GM19372 (cell line): ENCODE measurements at regions not wholly inside any gene's neighbourhood (a gene's known extent, or its start where the extent isn't known, plus 50 kb on each side); places are given as distances from the start of the nearest gene placed in this dataset.

ENCODE experiments used
- ATAC-seq: cut with Tn5 transposase; IDR thresholded peaks from one replicate; pipeline ENCODE4 v1.9.1; 2021; ENCODE audit warnings: mild to moderate bottlenecking, low read depth, moderate library complexity; ENCODE audit not compliant: unreplicated experiment

DNA sequence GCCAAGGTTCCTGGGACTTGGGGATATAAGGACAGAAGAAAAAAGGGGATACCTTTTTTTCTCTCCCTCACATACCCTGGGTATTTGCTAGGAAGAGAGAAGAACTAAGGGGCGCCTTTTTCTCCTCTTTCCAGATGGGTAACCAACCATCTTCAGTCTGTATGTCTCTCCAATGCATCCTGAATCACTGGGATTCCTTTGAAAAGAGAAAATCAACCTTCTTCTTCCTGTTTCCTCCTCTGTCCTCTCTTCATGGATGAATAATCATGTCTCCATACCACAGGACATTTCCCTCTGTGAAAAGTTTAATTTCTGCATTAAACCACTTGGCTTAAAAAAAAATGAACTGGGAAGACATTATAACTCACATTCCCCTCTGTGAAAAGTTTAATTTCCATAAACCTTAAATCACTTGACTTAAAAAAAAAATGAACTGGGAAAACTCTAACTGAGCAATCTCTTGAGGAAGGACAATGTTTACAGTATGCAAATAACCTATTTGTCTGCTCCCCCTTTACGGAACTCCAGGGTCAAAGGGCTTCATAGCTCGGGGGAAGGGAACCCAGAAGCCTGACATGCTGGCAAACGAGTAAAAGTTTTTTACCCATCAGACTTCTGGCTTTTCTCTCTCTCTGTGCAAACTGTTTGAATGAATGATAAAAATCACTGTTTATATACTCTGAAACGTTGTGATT, 56.7 kb upstream of the FAM98A start:
- ATAC-seq, result no peak

DNA sequence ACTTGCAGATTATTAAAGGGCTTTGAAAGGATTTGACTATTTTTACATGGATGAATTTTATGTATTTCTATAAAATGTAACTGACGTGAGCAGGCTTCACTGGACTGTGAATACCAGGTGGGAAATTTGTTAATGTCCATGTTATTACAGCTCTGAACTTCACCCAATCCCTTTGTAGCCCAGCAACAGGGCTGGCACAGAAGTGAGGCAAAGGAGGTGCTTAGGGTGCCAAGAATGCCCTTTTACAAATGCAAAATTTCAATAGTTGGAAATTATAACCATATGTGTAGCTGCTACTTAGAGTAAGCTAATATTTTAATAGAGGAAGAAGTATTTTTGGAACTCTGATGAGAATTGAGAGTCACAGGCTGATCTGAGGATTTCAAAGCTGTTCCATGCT, 53.7 kb upstream of the FAM98A start:
- no peak for ATAC-seq

DNA sequence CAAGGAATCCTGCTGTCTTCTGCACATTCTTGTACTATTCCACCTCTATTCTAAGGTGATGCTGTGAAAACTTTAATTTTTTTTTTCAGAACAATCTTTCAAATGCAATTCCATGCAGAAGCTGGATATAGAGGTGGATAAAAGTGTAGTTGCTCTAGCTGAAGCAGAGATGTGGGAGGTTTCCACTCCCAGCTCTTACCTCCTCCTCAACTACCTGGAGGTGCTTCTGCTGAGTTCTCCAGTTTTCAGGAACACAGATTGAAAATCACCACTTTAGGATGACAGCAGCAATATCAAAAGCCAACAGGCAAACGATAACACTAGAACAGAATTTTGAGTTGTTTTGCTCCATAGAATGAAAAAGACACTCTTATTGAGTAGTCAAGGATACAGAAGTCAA, 51.1 kb upstream of the FAM98A start:
- no peak for ATAC-seq
